ENCODE measurements at regions not wholly inside any gene's neighbourhood (a gene's known extent, or its start where the extent isn't known, plus 50 kb on each side); places are given as distances from the start of the nearest gene placed in this dataset.

DNA sequence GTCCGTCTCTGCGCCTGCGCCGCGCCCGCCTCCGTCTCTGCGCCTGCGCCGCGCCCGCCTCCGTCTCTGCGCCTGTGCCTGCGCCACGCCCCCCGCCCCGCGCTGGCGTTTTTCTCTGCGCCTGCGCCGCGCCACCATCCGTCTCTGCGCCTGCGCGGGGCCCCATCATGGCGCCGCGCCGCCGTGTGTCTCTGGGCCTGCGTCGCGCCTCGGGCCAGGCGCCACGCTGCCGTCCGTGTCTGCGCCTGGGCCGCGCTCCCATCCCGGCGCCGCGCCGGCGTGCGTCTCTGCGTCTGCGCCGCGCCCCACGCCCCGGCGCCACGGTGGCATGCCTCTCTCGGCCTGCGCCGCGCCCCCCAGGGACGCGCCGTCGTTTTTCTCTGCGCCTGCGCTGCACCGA is 51.8 kb upstream of the DUX4 start:
- TF ChIP-seq, protein P1, sequence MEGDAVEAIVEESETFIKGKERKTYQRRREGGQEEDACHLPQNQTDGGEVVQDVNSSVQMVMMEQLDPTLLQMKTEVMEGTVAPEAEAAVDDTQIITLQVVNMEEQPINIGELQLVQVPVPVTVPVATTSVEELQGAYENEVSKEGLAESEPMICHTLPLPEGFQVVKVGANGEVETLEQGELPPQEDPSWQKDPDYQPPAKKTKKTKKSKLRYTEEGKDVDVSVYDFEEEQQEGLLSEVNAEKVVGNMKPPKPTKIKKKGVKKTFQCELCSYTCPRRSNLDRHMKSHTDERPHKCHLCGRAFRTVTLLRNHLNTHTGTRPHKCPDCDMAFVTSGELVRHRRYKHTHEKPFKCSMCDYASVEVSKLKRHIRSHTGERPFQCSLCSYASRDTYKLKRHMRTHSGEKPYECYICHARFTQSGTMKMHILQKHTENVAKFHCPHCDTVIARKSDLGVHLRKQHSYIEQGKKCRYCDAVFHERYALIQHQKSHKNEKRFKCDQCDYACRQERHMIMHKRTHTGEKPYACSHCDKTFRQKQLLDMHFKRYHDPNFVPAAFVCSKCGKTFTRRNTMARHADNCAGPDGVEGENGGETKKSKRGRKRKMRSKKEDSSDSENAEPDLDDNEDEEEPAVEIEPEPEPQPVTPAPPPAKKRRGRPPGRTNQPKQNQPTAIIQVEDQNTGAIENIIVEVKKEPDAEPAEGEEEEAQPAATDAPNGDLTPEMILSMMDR (IDR thresholded peaks at IDR 0.05) = no peak
- no peak for TF ChIP-seq POLR2A (IDR thresholded peaks at IDR 0.05)
